ENCODE measurements at regions not wholly inside any gene's neighbourhood (a gene's known extent, or its start where the extent isn't known, plus 50 kb on each side); places are given as distances from the start of the nearest gene placed in this dataset.

DNA sequence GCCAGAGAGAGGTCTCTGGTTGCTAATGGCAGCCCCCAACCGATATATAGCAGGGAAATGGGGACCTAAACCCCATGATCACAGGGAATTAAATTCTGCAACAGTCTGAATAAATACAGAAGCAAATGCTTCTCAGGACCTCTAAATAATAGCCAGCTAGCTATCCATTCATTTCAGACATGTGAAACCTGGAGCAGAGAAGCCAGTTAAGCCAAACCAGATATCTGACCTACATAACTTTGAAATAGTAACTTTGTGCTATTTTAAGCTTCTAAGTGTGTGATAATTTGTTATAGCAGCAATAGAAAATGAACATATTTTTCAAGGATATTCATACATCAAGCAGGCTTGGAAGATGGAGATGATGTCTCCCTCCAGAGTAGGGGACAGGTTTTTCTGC is 1062.9 kb upstream of the CADM2 start:
- ChIA-PET CTCF (no interaction called here), SMC1A (ENCODE audit: uncharacterized antibody, unreplicated experiment) (no interaction called here), POLR2A (no interaction called here), RAD21 (ENCODE audit: unreplicated experiment) (no interaction called here)
- no peak for FAIRE-seq
- BruUV-seq (replicated peaks): no TSS peak
- H3K4me3 ChIP-seq: no peak overlapping the region
- H2AFZ ChIP-seq (ENCODE audit: control insufficient read depth, low read depth, low read length): no peak overlapping the region
- no peaks in the 10 kb centered on the region for H3K36me3 ChIP-seq (ENCODE audit: control insufficient read depth in 2 of 2, insufficient read depth in 2 of 2, low read length in 1 of 2)
- H3K4me2 ChIP-seq (ENCODE audit: control insufficient read depth, insufficient read depth): no peak overlapping the region
- TF ChIP-seq, protein P1, sequence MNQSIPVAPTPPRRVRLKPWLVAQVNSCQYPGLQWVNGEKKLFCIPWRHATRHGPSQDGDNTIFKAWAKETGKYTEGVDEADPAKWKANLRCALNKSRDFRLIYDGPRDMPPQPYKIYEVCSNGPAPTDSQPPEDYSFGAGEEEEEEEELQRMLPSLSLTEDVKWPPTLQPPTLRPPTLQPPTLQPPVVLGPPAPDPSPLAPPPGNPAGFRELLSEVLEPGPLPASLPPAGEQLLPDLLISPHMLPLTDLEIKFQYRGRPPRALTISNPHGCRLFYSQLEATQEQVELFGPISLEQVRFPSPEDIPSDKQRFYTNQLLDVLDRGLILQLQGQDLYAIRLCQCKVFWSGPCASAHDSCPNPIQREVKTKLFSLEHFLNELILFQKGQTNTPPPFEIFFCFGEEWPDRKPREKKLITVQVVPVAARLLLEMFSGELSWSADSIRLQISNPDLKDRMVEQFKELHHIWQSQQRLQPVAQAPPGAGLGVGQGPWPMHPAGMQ (IDR thresholded peaks at IDR 0.05; ENCODE audit: borderline replicate concordance): no peak
- no peak for TF ChIP-seq BRCA1 (IDR thresholded peaks at IDR 0.05; ENCODE audit: low read depth, low read length)
- TF ChIP-seq IKZF1 (conservative IDR thresholded peaks at IDR 0.05): no peak
- no peak for TF ChIP-seq STAT1 (conservative IDR thresholded peaks at IDR 0.05)
- TF ChIP-seq TCF12 (IDR thresholded peaks at IDR 0.05; ENCODE audit: low read depth, low read length): no peak
- TF ChIP-seq HDGF (IDR thresholded peaks at IDR 0.05): no peak
- TF ChIP-seq IKZF2 (IDR thresholded peaks at IDR 0.05): no peak
- TF ChIP-seq PAX8 (IDR thresholded peaks at IDR 0.05): no peak
- no peak for TF ChIP-seq STAT3 (IDR thresholded peaks at IDR 0.05; ENCODE audit: low read depth, low read length)
- no peak for TF ChIP-seq RCOR1 (conservative IDR thresholded peaks at IDR 0.05; ENCODE audit: low read depth, low read length)
- no peak for TF ChIP-seq KAT2A (conservative IDR thresholded peaks at IDR 0.05; ENCODE audit: control insufficient read depth, low read depth, low read length)
- TF ChIP-seq, protein P2, sequence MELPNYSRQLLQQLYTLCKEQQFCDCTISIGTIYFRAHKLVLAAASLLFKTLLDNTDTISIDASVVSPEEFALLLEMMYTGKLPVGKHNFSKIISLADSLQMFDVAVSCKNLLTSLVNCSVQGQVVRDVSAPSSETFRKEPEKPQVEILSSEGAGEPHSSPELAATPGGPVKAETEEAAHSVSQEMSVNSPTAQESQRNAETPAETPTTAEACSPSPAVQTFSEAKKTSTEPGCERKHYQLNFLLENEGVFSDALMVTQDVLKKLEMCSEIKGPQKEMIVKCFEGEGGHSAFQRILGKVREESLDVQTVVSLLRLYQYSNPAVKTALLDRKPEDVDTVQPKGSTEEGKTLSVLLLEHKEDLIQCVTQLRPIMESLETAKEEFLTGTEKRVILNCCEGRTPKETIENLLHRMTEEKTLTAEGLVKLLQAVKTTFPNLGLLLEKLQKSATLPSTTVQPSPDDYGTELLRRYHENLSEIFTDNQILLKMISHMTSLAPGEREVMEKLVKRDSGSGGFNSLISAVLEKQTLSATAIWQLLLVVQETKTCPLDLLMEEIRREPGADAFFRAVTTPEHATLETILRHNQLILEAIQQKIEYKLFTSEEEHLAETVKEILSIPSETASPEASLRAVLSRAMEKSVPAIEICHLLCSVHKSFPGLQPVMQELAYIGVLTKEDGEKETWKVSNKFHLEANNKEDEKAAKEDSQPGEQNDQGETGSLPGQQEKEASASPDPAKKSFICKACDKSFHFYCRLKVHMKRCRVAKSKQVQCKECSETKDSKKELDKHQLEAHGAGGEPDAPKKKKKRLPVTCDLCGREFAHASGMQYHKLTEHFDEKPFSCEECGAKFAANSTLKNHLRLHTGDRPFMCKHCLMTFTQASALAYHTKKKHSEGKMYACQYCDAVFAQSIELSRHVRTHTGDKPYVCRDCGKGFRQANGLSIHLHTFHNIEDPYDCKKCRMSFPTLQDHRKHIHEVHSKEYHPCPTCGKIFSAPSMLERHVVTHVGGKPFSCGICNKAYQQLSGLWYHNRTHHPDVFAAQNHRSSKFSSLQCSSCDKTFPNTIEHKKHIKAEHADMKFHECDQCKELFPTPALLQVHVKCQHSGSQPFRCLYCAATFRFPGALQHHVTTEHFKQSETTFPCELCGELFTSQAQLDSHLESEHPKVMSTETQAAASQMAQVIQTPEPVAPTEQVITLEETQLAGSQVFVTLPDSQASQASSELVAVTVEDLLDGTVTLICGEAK (IDR thresholded peaks at IDR 0.05; ENCODE audit: borderline replicate concordance): no peak
- TF ChIP-seq MYC (IDR thresholded peaks at IDR 0.05; ENCODE audit: insufficient read depth, insufficient read length, insufficient replicate concordance, low read length, severe bottlenecking): no peak
- TF ChIP-seq CHD2 (IDR thresholded peaks at IDR 0.05; ENCODE audit: borderline replicate concordance, low read depth, low read length): no peak
- no peaks in the 10 kb centered on the region for H3K27me3 ChIP-seq (replicated peaks in 1 of 2; ENCODE audit: control insufficient read depth in 2 of 2, insufficient read depth in 2 of 2, low read length in 1 of 2)
- 0% methylated on average over 1 of the region's 1 CpG for WGBS (ENCODE audit: insufficient coverage, insufficient replicate concordance, low lambda C conversion rate, missing lambda C conversion rate)
- no peaks in the 10 kb centered on the region for H3K9me3 ChIP-seq (replicated peaks; ENCODE audit: control insufficient read depth, insufficient read depth, low read length)
- H3K9ac ChIP-seq (ENCODE audit: control insufficient read depth, insufficient read depth, low read length): no peak overlapping the region
- no peak for DNase-seq (ENCODE audit: low read depth, low spot score)
- no peak for ATAC-seq
- no peak overlapping the region for H3K27ac ChIP-seq (ENCODE audit: control insufficient read depth, insufficient read depth)
- no peaks in the 10 kb centered on the region for H3K4me1 ChIP-seq (ENCODE audit: control insufficient read depth, insufficient read depth, low read length)
- intact Hi-C loops (cut with micrococcal nuclease; ENCODE audit: unreplicated experiment): no loop called here
- no peaks in the 10 kb centered on the region for H4K20me1 ChIP-seq (ENCODE audit: control insufficient read depth, insufficient read depth)
- in situ Hi-C loops (cut with MboI): no loop called here
- H3K79me2 ChIP-seq (ENCODE audit: control insufficient read depth, insufficient read depth, low read length): no peaks in the 10 kb centered on the region

Measured in GM12878 (cell line).